T1000 (cell line): ENCODE measurements at regions not wholly inside any gene's neighbourhood (a gene's known extent, or its start where the extent isn't known, plus 50 kb on each side); places are given as distances from the start of the nearest gene placed in this dataset.

ENCODE experiments used
- DNase-seq: peaks from one replicate; lab custom pipeline; 2025; ENCODE audit warnings: mixed read lengths; lab: John Stamatoyannopoulos, UW

- no peak for DNase-seq
Measured at GRCh38 chr3:59290358-59290757, 240.5 kb upstream of the CFAP20DC start.

- no peak for DNase-seq
Measured at GRCh38 chr3:59289831-59290230, 240.0 kb upstream of the CFAP20DC start.

GRCh38 chr3:59288951-59289350, 239.1 kb upstream of the CFAP20DC start:
- DNase-seq: no peak

- DNase-seq: no peak
Measured at GRCh38 chr3:59286791-59287531, 237.1 kb upstream of the CFAP20DC start.

- DNase-seq: no peak
Measured at GRCh38 chr3:59285560-59285959, 235.7 kb upstream of the CFAP20DC start.

- no peak for DNase-seq
Measured at GRCh38 chr3:59284926-59285325, 235.1 kb upstream of the CFAP20DC start.

GRCh38 chr3:59280113-59280512, 230.3 kb upstream of the CFAP20DC start:
- no peak for DNase-seq

GRCh38 chr3:59277816-59278215, 228.0 kb upstream of the CFAP20DC start:
- DNase-seq: no peak

- no peak for DNase-seq
Measured at GRCh38 chr3:59277201-59277600, 227.4 kb upstream of the CFAP20DC start.

- DNase-seq: no peak
Measured at GRCh38 chr3:59273976-59274375, 224.2 kb upstream of the CFAP20DC start.

- no peak for DNase-seq
Measured at GRCh38 chr3:59271971-59272370, 222.1 kb upstream of the CFAP20DC start.

GRCh38 chr3:59270921-59271320, 221.1 kb upstream of the CFAP20DC start:
- DNase-seq: no peak

- DNase-seq: no peak
Measured at GRCh38 chr3:59270209-59270608, 220.4 kb upstream of the CFAP20DC start.

- DNase-seq: no peak
Measured at GRCh38 chr3:59268170-59268569, 218.3 kb upstream of the CFAP20DC start.

GRCh38 chr3:59267021-59267420, 217.2 kb upstream of the CFAP20DC start:
- DNase-seq: no peak

GRCh38 chr3:59266551-59266950, 216.7 kb upstream of the CFAP20DC start:
- DNase-seq: peak; percentile 46

- DNase-seq: no peak
Measured at GRCh38 chr3:59265566-59265965, 215.7 kb upstream of the CFAP20DC start.

- no peak for DNase-seq
Measured at GRCh38 chr3:59264366-59264765, 214.5 kb upstream of the CFAP20DC start.

GRCh38 chr3:59263152-59263551, 213.3 kb upstream of the CFAP20DC start:
- DNase-seq: no peak

- no peak for DNase-seq
Measured at GRCh38 chr3:59262076-59262498, 212.3 kb upstream of the CFAP20DC start.

GRCh38 chr3:59261009-59261408, 211.2 kb upstream of the CFAP20DC start:
- no peak for DNase-seq

- DNase-seq: no peak
Measured at GRCh38 chr3:59258550-59259260, 208.9 kb upstream of the CFAP20DC start.

- no peak for DNase-seq
Measured at GRCh38 chr3:59257506-59257905, 207.7 kb upstream of the CFAP20DC start.

GRCh38 chr3:59256230-59256629, 206.4 kb upstream of the CFAP20DC start:
- no peak for DNase-seq
